Cerebellar cortex (tissue), 1 donor: ENCODE measurements at regions not wholly inside any gene's neighbourhood (a gene's known extent, or its start where the extent isn't known, plus 50 kb on each side); places are given as distances from the start of the nearest gene placed in this dataset.
"Not testable (repeated sequence)": the region's sequence is repeated elsewhere in the genome, so short reads cannot be mapped to it uniquely, and the experiment has no call there.

Experiments used
- DNase-seq: peaks from one replicate; pipeline ENCODE4 v3.0.0-alpha.2; 2015; ENCODE audit warnings: low spot score

DNA sequence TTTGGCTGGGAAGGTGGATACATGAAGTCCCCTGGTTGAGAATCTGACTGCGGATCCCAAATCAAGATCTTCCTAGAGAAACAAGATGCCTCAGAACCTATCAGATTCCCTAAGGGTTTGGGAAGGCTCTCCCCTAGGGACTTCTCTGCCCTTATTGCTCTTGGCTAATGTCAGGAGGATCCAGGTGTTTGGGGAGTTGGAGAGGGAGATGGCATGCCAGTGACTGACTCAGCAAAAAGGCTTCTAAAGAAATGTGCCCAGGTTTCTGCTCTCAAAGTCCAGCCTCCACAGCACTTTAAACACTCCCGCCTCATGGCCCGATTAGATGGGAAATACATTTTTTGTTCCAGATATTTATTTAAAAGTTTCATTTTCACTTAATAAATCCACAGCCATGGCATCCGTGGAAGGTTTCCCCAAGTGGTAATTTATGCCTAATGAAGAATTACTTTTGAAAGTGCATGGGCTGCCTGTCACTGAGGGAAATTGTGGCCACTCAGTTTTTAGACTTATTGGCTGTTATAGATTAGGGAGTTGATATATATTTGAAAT lies 156.4 kb downstream of the OSR1 start:
- no peak for DNase-seq

DNA sequence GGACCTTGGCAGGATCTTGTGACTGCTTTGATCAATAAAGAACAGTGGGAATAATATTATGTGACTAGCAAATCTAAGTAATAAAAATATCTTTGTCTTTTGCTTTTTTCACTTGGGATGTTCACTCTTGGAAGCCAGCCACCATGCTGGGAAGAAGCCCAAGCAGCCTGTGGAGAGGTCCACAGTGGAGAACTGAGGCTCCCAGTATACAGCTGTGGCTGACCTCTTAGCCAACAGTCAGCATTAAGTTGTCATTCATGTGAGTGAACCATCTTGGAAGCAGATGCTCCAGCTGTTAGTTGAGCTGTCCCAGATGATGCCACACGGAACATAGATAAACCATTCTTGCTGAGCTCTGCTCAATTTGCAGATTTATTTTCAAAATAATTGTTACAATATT lies 160.0 kb downstream of the OSR1 start:
- DNase-seq, result no peak

DNA sequence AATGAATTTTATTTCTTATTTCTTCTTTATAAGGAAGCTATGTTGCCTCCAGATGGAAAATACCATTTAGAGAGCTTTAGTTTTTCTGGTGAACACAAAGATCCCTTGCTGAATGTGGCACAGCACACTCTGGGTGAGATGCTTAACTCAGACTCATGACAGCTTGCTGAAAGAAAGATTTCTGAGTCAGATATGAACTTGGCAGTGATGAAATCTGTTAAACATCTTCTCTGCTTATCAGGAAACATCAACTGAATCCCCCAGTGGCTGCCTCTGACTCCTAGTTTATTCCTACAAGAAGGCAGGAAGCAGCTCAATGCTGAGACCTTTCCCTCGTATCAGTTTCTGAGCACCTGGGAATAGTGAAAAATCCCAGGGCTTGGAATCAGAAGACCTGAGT lies 162.8 kb downstream of the OSR1 start:
- no peak for DNase-seq

DNA sequence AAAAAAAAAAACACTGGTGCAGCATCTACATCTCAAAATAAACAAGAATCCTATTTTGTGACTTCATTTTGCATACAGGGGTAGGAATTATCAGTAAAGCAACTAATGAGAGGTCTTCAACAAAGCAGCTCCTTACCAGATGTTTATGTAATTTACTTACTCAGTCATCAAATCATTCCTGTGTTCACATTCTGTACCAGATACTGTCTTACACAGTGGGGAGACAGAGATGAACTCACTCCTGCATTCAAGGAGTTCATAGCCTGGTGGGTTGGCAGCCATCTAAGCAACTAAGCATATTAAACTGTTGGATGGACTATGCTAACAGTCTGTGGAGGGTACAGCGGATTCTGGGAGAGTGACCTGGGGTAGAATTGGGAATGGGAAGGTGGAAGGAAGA lies 169.0 kb downstream of the OSR1 start:
- DNase-seq, result no peak

DNA sequence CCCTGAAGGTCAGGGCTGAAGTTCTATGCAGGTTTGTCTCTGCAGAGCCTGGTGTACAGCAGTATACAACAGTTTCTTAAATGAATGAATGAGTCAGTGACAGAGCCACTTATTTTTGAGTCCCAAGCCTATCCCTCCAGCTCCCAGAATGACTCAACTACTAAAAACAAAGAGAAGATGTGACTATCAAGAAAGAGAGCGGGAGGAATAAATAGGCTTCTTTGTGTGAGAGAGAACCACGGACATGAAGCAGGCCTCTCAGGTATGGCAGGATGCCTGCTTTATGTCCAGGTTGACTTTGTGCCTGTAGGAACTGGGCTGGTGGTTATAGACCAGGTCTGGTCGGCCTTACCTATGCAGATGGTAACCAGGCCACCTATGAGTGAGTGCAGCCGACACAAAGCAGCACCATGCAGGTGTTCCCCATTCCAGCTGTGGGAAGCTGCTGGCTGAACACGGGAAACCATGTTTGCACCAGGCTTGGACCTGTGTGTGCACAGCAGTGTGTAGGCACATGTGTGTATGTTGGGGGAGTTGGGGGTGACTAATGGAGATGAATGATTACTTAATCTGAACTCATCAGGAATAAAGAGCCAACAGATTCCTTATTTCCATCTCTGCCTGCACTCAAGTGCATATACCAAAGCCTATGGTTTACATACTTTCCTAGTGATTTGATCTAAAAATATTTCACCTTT lies 171.0 kb downstream of the OSR1 start:
- DNase-seq, result no peak

DNA sequence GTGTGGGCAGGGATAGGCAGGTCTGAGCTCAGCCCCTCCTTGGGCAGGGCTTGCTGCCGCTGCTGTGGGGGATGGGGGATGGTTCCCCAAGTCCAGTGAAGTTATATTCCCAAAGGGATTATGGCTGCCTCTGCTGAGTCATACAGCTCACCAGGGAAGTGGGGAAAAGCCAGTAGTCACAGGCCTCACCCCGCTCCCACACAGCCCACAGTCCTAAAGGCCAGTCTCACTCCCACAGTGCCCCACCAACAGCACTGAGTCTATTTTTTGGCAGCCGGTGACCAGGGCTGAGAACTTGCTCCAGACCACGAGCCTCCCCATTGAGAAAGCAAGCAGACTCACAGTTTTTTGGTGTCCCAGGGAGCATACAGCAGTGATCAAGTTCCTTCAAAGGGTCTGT lies 173.3 kb downstream of the OSR1 start:
- DNase-seq, result no peak

DNA sequence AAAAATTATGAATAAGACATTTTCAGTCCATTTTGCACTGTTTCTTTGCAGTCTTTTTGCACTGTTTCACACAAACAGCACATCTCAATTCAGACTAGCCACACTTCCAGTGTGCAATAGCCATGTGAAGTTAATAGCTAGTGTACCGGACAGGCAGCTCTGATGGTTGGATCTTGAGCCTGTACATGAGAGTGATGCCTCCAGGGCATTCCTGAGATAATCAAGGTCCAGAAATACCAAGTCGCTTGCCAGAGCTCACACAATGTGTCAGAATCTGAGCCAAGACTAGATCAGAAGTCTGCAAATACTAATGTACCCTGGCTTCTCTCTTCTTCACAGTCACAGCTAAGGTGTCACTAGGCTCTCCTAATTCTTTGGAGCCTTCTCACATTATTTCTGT lies 180.2 kb downstream of the OSR1 start:
- DNase-seq, result peak; percentile 11

DNA sequence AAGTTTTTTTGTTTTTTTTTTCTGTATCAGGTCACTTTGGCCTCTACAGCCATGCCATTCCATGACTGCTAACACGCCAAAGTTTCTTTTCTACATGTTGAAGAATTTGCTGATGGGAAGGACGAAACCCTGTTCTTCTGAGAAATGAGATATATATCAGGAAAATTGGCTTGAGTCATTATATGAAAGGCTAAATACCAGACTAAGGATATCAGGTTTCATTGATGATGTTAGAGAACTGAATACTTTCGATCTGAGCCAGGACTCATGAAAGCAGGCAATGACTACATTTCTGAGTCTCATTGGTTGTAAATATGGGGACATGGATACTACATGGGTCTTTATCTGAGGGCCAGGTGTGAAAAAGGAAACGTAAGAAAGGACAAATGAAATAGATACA lies 181.4 kb downstream of the OSR1 start:
- DNase-seq, result no peak

DNA sequence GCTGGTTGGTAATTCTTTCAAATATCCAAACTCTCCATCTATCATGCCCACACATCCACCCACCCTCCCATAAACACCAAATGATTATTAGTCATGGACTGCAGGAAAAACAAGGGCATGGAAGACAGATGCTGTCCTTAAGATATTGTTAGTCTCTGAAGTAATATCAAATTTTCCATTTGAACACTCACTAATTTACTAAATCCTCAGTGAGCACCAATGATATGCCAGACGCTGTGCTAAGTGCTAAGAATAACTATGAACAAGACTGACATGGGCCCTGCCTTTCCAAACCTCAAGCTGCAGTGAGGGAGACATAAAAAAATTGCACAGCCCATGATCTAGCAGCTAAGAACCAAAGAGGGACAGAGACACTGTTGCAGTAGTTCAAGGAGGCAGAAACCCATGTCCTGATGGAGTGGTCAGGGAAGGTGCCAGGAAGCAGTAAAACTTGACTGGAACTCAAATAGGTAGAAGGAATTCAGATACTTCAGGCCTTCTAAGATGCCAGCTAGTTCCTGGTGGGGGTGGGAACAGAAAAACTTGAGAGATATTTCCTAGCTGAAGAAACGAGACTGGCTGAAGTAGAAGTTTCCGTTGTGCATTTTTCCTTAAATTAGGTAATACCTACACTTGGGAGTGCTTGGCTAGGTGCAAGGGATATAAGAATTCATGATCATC lies 182.1 kb downstream of the OSR1 start:
- no peak for DNase-seq

DNA sequence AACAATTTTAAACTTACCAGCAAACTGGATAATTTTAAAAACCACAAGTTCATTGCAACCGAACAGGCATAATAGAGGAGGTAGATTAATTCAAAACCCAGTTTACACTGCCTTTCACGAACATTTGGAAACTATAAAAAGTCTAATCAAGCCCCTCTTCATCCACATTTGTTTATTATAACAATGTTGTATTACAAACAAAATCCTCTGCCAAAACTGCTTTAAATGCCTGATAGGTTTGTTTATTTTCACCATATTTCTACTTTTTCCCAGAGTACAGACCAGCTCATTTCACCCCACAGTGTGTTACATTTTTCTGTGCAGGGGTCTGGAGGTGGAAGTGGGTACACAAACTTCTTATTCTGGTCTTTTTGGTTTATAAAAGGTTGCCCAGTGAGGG lies 184.2 kb downstream of the OSR1 start:
- DNase-seq, result no peak

DNA sequence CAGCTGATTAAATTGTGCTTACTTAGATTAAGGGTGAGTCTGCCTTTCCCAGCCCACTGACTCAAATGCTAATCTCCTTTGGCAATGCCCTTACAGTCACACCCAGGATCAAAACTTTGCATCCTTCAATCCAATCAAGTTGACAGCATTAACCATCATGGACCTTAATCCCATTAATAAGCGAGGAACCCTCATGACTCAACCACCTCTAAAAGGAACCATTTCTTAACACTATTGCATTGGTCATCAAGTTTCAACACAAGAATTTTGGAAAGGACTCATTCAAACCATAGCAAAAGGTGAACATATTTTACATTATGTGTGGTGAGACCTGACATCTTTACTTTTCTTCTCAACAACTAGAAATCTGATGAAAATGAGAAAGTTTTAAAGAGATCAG lies 187.0 kb downstream of the OSR1 start:
- no peak for DNase-seq

DNA sequence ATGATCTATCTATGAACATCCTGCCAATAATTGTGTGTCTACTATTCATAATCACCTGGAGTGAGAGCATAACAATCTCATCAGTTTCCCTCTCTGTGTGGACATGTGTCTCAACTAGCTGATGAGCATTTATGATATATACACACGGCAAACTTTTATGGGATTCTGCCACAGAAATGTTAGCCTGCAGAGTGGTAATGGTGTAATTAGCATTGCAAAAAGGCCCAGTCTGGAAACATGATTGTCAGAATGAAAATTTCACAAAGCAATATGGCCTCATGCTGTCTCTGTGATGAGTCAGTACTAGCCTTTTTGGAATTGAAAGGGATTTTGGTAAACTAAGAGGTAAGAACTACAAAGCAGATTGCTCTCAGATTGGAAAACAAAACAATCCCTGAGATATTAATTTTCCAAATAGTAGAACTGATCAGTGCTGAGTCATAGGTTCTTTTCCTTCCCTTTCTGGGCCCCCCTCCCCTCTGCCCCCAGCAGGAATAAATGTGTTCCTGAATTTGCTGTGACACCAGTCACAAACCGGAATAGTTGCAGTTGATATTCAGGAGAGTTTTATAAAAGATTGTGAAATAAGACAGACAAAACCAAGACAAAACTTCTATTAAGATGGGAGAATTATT lies 189.2 kb downstream of the OSR1 start:
- no peak for DNase-seq

DNA sequence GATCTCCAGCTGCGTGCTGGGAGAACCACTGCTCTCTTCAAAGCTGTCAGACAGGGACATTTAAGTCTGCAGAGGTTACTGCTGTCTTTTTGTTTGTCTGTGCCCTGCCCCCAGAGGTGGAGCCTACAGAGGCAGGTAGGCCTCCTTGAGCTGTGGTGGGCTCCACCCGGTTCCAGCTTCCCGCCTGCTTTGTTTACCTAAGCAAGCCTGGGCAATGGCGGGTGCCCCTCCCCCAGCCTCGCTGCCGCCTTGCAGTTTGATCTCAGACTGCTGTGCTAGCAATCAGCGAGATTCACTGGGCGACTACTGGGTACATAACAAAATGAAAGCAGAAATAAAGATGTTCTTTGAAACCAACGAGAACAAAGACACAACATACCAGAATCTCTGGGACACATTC lies 194.3 kb downstream of the OSR1 start:
- DNase-seq, result not testable (repeated sequence)

DNA sequence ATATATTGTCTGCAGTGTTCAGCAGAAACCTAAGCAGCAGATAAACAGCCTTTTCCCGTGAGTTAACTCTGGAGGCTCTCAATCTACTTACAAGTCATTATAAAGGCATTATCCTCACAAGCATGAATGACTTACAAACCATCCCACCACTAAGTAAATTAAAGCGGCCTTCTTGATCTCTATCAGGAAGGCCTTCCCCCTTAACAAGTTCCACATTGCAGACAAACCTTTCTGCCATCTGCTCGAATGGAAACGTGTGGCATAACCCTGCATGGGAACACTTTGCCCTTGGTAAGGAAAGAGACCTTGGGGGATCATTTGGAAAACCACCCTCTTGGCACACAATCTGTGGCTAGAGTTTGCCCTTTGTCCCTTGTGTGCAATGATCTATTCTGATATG lies 199.5 kb downstream of the OSR1 start:
- no peak for DNase-seq

DNA sequence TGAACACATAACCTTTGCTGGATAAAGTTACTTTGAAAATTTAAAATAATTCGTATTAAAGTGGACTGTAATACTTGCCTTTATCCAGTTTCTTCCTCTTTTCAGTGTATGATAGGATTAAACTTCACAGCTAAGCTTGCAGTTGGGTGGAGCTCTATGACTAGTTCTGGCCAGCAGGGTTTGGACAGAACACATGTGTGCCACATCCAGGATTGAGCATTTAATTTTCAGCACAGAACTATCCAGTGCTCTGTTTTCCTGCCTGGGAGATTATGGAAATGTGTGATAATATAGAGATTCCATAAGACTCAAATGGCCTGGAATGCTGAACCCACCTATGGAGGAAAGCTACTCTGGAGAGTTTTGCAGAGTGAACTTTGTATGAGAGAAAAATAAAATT lies 200.2 kb downstream of the OSR1 start:
- no peak for DNase-seq

DNA sequence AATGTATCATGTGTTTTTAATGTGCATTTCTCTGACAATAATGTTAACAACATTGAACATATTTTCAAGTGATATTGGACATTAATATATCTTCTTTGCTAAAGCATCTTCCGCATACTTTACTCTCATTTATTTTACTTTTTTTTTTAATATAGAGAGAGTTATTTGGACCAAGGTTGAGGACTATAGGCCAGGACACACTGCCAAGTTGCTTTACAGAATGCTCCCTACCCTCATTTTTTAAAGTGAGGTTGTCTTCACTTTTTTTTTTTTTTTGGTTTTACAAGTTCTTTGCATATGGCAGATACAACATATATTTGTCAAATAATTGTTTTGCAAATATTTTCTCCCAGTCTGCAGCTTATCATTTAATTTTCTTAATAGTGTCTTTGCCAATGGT lies 201.8 kb downstream of the OSR1 start:
- DNase-seq, result no peak

DNA sequence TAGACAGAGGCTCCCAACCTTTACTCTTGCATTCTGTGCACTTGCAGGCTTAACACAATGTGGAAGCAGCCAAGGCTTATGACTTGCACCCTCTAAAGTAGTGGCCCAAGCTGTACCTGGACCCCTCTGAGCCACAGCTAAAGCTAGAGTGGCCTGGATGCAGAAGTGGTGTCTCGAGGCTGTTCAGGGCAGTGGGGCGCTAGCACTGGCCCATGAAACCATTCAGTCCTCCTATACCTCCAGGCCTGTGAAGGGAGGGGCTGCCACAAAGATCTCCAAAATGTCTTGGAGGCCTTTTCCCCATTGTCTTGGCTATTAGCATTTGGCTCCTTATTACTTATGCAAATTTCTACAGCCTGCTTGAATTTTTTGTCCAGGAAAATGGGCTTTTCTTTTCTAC lies 207.7 kb downstream of the OSR1 start:
- DNase-seq, result no peak

DNA sequence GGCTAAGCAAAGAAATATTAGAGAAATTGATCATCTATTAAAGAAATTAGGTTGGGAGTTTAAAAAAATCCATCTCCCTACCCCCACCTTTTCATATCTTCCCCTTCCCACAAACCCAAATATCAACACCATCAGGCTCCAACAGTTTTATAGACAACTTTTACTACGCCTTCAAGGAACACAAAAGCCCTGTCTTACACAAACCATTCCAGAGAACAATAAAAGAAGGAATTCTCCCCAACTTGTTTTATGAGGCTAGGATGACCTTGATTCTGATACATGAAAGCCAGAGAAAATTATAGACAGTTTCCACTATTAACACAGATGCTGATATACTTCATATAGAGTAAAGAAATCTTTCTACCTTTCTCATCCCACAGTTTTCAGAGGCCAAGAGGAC lies 211.6 kb downstream of the OSR1 start:
- no peak for DNase-seq

DNA sequence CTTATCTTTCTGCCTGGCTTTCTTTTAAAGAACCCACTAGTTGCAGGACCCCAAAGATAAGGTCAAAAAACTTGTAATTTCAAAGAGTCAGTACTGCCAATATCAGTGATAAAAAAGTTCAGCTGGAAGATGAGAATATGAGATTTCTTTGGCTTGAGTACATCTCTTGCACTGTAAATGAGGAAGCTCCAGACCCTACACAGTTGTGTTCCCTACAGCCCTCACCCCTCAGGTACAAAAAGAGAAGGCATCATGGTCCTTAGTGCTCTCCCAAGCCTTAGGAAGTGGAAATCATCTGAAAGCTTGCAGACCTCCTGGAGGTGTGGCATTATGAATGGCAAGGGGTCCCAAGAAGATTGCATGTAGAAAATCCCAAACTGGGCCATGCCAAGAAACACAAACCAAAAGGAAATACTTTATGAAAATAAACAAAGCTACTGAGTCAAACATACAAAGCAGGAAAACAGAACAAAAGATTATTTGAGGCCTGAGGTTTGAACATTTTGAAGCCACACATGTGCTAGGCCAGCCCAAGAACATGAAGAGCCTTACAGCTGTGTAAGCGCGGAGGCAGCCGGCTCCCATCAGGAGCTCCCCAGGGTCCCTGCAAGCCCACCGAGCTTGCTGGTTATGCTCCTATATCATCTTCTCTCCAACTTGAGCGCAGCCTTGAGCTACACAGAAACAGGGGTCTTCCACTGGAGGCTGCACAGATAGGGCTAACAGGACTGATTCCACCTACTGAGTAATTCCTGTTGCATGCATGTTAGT lies 217.0 kb downstream of the OSR1 start:
- no peak for DNase-seq

DNA sequence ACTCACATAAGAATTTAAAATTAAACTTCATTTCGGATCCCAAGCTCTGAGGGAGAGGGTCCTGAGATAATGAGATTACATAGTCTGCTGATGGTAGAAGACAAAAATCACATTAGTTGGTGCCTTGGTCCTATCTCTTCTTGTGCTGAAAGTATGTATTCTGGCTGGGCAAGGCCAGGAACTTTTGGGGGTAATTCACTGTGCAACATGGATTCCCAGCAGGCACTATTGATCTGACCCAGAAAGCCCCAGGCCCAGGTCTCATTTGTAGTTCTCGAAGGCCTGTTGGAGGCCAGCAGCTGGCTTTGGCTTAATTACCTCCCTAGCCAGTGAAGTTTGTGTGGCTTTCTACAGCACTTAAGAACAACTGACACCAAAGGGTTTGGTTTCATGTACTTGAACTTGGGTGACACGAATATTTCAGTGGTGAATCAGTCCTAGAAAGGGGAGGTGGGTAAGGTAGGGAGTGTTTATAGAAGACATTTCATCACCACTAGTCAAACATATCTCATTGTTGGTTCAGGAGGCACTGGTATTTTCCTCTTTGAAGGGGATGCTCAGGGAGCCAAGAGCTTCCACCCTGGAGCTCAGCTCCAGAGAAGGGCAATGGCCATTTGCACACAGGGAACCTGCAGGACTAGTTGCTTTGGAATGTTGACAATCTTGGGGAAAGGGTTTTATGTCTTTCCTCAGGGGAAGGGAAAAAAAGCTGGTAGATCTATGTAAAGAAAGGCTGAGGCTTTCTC lies 217.8 kb downstream of the OSR1 start:
- no peak for DNase-seq

DNA sequence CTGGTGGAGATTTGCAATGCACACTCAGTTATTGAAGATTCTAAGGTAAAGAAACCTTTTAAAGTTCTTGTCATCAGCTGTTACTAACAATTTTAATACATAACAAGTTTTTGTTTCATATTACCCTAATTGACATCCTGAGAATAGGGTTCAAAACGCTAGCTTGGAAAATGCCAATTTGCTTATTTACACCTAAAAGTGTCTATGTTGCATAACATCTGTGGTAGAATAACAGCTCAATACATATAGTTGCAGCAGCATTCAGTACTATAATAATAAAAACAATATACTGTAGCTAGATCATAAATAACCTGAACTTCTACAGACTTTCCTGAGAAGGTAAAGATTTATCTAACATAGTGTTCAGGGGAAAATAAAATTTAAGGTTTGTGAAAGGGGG lies 219.0 kb downstream of the OSR1 start:
- no peak for DNase-seq
